RPMI7951 (cell line): ENCODE measurements at regions not wholly inside any gene's neighbourhood (a gene's known extent, or its start where the extent isn't known, plus 50 kb on each side); places are given as distances from the start of the nearest gene placed in this dataset.

Experiments used
- DNase-seq: peaks from one replicate; pipeline ENCODE4 v3.0.0-alpha.2; 2012; ENCODE audit warnings: low read depth

DNA sequence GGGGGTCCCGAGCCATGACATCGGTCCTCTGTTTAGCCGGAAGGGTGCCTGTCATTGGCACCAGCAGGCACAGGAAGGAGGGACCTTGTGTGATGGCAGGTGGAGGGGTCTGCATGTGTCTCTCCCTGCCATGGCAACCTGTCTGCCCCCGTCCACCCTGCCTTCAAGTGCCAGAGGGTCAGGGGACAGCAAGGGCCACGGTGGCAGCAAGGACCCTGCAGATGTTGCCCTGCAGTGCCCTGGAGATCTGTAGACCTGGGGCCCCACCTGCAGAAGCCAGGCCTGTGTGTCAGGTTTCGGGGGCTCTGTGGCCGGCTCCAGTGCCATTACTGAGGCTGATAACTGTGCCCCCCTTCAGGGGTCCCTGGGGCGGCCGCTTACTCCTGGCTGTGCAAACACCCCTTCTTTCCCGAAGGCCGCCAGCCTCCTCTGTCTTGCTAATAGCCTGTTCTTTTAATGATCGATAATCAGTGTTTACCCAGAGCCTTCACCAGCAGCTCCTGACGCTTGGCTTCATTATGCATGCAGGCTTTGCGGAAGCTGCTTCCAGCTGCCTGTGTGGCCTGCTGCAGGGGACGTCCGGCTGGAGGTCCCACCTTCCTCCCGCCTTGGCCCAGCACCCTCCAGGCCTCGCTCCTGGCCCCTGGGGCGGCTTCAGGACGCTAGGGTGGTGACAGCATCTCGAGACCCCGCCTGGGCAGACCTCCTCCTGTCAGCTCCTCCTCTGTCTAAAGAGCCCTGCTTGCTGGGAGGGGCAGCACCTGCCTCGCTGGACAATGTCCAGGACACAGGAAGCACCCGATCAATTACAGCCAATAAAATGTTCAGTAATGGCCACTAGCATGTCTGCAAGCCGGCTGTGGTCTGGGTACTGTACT, 153.0 kb downstream of the KIF26A start:
- no peak for DNase-seq

DNA sequence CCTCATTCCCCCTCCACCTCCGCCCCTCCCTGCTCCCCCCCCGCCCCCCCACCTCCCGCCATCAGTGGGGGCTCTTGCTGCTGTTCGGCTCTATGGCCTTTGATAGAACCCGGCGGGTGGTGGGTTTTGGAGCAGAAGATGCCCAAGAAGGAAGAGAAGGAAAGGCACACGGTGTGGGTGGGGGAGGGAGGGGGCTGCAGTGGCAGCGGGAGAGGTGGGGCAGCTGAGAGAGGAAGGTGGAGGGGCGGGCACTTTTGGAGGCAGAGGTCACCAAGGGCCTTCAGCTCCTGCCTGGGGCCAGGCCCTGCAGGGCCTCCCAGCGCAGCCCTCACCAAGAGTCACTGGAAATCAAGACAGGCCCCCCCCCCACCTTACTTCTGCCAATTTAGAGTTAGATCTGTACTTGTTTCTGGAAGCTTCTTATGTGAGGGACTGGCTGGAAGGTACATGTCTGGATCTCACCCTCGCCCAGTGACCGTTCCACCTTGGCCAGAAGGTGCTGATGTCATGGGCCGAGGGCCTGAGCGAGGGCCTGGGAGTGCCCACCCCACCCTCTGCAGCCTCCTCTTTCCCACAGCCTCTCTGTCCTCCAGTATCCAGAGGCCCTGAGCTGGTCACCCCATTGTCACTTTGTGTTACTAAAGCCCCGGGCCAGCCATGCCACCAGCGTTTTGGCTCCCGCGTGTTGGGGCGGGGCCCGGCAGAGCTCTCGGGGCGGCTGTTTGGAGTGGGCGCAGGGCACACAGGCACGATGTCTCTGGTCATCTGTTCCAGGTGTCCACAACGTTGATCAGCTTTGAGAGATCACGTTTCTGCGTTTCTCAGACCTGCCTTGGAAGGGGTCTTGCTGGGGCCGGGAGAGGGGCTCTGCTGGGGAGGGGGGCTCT, 153.9 kb downstream of the KIF26A start:
- DNase-seq = no peak

DNA sequence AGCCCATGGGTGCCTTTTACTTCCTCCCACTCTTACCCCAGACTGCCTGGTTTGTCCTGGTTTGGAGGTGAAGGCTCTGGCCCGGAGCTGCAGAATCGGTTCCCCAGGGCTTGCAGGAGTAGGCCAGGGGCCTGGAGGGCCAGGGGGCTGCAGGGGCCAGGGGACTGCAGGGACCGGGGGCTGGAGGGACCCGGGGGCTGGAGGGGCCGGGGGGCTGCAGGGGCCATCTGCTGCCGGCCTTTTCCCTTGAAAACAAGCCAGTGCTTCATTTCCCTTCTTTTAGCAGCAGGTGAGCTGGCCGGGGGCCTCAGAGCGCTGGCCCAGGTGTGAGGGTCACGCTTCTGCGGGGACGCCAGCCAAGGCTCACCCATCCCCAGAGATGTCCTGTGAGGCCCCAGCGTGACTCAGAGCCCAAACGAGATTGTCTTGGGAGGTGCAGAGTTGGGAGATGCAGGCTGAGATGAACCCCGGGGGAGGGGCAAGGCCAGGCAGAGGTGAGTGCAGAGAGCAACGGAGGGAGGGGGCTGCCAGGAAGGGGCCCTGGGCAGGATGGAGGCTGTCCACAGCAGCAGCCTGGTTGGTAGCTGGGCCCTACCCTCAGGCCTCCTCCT, 154.9 kb downstream of the KIF26A start:
- no peak for DNase-seq

DNA sequence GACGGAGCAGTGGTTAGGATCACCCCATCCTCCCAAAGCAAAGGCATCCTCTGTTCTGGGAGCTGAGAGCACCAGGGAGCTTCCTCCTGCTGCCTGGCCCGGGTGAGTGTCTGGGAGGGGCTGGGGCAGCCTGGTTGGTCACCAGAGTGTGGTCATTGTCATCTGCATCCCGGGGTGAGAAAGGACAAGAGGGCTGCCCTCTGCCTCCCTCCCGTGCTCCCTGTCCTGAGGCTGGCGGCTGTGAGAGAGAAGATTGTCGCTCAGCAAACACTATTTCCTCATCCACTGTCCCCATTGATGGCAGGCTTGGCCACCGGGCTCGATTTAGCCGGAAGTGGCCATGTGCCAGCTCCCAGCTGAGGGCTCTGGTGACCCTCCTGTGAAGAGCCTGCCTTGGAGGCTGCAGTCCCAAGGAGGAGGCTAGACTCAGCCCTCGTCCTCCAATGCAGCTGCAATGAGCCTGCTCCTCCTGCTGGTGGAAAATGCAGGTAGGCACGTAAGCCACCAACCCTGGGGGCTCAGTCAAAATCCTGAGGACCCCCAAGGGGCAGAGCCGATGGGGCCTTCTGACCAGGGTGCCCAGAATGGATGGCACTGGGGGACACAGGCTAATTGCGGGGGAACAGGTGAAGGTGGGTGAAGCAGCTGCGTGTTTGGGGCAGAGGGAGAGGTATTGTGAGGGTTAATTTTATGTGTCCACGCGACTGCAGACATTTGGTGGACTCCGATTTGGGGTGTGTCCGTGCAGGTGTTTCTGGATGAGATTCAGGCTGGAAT, 155.7 kb downstream of the KIF26A start:
- no peak for DNase-seq

DNA sequence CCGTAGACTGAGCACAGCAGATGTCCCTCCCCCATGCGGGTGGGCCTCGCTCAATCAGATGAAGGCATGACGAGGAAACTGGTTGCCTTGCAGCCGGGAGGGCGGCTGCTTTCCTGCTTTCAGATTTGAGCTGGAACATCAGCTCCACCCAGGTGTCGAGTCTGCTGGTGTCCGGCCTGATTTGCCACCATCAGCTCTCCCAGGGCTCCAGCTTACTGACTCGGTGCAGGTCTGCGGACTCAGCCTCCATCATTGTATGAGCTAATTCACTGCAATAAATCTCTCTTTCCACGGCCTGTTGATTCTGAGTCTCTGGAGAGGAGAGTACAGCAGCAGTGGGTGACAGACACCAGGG, 156.2 kb downstream of the KIF26A start:
- DNase-seq = no peak

DNA sequence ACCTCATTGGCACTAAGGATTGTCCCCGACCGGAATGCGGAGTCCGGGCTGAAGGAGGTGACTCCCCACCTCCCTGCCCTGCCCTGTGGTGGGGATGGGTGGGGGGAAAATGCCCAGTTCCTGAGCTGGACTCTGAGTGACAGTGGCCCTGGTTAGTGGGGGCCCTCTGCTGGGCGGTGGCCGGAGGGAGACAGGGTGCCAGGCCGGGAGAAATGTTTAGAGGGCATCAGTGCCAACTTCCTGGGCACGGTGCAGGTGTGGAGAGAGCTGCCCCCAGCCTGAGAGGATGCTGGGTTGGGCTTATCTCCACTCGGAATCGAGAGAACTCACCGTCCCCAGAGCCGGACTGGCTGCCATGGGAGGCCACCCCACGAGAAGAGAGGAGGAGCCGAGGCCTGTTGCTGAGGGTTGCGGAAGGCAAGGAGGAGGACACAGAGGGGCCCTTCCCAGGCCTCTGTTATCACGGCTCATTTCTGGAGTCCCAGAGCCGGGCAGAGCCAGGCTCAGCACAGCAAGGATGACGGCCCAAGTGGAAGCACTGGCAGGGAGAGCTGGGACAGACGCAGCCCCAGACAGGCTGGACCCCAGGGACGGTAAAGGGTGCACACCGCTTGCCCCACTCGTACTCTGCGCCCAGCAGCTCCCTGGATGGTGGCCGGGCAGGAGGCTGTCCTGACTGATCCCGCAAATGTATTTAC, 156.7 kb downstream of the KIF26A start:
- DNase-seq = no peak

DNA sequence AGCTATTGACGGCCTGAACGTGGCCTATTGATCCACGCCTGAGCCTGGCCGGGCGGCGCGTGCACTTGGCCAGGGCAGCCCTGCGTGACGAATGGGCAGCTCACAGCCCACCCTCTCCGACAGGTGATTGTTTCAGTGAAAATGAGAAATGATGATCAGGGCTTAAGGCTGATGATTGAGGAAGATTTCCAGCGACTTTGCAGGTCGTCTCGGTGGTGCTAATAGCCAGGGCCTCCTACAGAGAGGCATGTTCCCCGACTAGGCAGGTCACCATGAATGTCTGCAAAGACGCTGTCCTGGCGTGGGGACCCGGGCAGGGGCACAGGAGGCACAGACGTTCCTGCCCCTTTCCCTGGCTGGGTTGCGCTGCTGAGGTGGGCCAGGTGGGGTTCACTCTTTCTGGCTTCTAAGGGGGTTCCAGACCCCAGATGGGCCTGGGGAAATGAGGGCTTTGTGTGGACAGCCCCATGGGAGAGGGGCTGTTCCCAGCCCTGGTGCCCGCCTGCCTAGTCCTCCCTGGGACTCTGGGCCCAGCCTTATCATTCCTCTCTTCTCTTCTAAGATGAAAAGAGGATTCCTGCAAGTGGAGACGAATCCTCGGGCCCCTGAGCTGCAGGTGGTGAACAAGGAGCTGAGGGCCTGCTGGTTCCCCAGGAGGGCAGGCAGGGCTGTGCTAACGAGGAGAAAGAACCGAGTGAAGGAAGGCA, 157.4 kb downstream of the KIF26A start:
- DNase-seq = no peak

DNA sequence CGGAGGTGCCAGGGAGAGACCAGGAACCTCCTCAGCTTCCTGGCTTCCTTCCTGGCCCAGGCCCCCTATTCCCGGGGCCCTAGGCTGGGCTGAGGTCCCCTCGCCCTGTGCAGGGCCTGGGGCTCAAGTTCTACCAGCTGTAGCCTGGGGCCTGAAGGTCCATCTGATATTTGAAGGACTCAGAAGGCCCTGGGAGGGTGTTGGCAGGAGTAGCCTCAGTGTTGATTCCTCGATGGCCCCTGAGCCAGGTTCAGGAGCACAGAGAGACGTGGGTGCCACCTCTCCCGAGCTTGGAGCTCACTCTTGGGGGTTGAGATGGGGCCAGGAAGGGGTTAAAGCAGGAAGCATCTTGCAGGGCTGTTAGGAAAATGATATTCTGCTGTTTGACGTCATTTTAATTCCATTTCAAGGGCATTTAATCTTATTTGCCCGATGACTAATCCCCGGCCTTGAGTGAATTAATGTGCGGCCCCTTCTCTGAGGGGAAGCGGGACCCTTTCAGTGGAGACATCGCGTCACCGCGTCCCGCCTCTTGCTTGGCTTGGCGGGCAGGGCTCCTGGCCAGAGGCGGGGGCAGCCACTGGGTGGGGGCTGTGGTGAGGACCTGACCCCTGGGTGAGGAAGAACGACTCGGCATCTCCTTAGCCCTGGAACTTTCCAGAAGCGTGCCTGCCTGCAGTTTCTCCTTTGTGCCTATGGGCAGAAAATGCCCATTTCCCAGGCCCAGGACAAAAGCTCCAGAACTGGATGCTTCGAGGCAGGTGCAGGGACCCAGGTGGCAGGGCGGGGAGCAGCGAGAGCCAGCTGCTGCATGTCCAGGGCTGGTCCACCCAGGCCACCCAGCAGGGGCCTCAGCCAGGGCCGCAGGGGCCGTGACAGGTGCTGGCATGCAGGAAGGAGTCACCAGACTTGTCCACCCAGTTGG, 158.3 kb downstream of the KIF26A start:
- DNase-seq = no peak

DNA sequence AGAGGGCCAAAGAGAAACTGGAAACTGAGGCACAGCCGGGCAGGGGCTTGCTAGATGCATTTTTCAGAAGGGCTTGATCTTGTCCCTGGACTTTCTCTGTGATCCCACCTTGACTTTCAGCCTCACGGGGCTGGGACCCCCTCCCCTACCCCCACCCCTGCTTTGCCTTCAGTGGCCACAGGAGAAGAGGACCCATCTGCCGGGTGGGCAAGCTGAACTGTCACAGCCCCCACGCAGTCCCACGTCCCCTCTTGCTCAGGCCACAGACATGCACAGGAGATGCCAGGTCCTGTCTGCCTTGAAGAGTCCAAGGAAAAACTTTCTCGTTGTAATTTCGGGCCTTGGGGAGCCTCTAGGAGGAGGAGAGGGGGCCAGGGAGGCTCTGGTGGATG, 158.9 kb downstream of the KIF26A start:
- no peak for DNase-seq

DNA sequence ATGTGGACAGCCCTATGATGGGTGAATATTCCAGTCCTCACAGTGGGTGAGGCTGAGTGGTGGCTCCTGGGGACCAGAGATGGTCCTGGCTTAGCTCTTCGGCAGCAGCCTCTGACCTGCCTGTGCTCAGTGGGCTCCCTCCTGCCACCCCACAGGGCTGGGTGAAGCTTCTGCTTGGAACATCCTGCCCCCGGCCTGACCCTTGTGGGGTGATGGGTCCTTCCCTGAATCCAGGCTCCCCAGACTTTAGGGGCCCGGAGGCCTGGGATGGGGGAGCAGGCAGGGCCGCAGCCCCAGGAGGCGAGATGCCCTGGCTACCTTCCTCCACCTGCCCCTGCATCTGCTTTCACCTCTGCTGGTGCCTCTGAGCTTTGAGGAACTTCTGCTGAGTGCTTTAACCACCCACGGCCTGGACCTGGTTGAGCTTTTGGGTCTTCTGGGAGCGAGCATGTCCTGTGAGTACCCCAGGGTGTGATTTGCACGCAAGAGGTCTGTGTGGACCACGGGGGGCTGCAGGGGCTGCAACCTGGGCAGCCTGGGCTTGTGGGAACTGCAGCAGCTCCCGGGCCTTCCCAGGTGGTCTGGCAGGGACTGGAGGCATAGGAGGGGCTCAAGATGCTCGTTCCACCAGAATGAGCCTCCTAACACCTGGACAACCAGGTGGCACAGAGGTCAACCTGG, 159.5 kb downstream of the KIF26A start:
- no peak for DNase-seq

DNA sequence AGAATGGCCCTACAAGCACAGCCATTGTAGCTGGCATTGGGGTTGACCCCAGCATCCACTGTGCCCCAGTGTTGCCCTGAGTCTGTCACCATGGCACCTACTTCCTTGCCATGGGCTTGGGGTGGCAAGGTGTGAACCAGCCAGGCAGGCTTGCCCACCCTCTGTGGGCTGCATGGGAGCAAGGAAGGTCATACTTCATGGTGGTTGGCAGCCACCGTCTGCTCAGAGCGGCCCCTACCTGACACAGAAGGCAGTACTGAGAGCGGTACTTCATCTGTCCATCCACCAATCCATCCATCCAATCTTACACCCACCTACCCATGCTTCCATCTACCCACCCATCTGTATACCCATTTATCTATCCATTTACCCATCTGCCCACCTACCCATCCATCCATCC, 160.1 kb downstream of the KIF26A start:
- DNase-seq = no peak

DNA sequence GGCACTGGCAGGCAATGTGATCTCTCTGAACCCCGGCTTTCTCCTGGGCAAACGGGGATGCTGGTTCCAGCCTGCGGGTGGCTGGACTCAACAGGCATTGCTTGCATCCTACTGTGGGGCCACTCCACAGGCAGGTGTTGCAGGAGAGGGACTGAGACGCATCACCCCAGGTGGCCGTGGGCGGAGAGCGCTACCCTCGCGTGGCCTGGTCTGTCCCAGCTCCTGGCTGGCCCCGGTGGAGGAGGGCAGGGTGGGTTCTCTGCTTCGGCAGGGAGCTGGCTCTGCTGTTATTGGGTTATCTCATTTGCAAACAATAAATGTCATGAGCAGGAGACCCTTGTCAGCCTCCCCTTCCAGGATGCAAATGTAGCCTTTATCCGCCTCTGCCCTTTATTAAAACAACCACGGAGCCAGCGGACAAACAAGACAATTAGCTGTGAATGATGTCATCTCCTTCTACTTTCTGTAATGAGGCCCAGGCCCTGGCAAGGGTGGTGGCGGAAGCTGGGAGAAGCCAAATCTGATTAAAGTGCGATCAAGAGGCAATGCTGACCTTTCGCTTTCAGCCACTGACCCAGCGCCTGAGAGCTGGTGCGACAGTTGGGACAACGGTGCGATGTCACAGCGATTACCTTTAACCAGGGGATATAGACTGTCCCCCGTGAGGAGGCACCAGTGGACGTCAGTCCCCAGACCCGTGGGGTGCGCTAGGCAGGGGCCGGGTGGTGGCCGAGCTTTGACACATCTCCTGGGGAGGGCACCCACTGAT, 161.8 kb downstream of the KIF26A start:
- no peak for DNase-seq

DNA sequence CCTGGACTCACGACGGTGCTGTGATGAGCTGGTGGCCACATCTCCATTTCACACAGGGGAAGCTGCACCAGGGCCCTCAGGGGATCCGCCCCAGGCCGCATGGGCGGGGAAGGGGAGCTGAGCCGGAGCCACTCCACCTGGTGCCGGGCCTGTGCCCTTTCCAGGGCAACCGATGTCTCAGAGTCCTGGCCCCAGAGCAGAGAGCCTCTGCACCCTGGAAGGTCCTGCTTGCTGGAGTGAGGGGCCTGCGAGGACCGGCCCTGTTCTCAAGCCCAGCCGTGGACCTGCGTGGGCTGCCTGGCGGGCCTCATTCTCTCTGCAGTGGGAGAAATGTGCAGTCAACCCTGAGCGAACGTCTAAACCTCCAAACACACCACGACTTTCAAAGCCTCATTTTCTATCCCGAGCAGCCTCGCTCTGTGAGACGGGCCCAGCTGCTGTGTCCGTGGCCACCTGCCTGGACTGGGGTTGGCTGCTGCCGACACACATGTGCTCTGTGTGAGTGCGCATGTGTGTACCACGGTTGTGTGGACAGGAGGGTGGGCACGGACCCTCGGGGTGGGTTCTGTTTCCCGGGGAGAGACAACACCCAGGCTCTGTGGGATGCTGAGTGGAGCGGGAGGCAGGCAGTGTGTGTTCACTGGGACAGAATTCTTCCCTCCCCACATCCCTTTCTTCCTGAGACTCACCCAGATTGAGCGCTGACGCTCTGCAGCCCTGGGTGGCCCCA, 163.5 kb downstream of the KIF26A start:
- no peak for DNase-seq

DNA sequence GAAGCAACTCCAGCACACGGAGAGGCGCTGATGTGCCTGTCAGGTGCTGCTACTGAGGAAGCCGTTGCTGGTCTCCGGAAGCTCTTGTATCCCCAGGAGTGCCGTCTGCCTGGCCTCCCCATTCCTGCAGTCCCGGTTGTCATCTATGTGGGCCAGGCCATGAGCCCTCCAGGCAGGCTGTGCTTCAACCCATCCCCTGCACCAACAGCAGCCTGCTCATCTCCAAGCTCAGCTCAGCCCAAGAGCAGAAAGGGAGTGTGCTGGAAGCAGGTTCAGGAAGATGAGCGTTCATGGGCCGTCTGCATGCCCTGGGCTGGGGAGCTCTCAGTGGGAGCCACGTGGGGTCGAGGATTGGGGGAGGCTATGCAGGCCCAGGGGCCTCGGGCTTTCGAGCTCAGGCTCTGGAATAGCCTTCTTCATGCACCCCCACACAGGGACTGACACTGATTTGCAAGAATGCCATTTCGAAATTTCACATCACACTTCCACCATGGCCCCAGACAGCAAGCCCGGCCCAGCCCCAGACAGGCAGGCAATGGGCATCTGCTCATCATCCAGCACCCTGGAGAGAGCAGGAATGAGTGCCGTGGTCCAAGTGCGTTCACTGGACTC, 164.5 kb downstream of the KIF26A start:
- no peak for DNase-seq

DNA sequence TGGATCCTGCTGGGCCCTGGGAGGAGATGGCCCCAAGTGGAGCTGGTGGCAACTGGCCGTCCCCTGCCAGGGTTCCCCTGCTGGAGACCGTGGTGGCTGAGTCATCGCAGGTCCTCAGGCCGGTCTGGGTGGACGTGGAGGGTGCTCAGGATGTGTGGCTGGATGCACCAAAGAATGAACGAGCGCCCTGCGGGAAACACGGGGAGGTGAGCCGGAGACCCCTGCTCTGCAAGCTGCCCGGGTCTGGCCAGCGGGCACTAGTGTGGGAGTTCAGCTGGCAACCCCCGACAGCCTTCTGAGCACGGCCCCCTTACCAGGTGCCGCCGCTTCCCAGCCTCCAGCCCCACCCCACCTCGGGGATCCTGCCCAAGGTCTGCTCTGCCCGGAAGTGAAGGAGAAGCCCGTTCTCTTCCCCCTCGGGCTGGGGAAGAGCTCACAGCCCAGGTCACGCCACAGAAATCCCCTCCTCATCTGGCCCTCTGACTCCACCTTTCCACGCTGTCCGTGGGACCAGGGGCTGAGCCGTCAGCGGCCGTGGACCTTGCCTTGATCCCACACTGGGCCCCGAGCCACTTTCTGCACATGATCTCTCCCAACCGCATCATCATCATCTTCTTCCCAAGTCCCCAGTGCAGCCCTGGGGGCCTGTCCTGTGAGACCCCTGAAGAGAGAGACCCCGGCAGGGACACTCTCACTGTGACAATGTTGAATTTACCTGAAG, 165.5 kb downstream of the KIF26A start:
- DNase-seq = no peak
